NCI-H748 (cell line): ENCODE measurements at regions not wholly inside any gene's neighbourhood (a gene's known extent, or its start where the extent isn't known, plus 50 kb on each side); places are given as distances from the start of the nearest gene placed in this dataset.
"Not testable (repeated sequence)": the region's sequence is repeated elsewhere in the genome, so short reads cannot be mapped to it uniquely, and the experiment has no call there.

Experiments
- DNase-seq: peaks from one replicate; lab custom pipeline; 2025; ENCODE audit not compliant: unreplicated experiment; lab: John Stamatoyannopoulos, UW

DNA sequence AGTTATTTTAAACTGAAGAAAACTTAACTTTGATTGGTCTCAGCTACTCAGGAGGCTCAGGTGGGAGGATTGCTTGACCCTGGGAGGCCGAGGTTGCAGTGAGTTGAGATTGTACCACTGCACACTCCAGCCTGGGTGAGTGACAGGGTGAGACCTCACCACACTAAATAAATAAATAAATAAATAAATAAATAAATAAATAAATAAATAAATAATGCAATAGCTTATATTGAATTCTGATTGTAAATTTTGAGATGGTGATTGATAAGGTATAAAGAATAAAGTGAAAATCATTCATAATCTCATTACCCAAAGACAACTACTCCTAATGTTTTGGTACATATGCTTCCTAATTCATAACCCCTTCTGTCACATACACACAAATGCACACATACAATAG is 58.1 kb downstream of the TUBA3C start:
- no peak for DNase-seq

GRCh38 chr13:19117913-19118739 is 63.5 kb downstream of the TUBA3C start:
- peak; percentile 100 for DNase-seq

GRCh38 chr13:19109225-19109624 is 72.4 kb downstream of the TUBA3C start:
- peak; percentile 56 for DNase-seq

GRCh38 chr13:19103140-19103539 is 78.5 kb downstream of the TUBA3C start:
- DNase-seq, result no peak

DNA sequence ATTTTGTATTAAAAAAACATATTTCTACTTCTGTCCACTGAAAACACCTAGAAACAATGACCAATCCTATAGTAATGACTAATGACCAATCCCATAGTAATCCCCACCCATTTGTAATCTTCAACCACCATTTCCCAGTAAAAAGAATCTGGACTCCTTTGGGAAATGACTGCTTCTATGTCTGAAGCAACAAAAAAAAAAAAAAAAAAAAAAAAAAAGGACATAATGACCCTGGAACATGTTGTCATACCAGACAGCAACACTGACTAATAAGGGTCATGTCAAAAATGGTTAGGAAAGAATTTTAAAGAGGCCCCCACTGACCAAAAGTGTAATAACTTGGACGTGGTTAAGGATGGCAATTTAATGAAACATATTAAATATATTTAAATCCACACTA is 88.3 kb downstream of the TUBA3C start:
- DNase-seq, result no peak

GRCh38 chr13:19090495-19090894 is 91.1 kb downstream of the TUBA3C start:
- no peak for DNase-seq

- peak; percentile 25 for DNase-seq
These were observed 92.3 kb downstream of the TUBA3C start for GRCh38 chr13:19089315-19089714.

DNA sequence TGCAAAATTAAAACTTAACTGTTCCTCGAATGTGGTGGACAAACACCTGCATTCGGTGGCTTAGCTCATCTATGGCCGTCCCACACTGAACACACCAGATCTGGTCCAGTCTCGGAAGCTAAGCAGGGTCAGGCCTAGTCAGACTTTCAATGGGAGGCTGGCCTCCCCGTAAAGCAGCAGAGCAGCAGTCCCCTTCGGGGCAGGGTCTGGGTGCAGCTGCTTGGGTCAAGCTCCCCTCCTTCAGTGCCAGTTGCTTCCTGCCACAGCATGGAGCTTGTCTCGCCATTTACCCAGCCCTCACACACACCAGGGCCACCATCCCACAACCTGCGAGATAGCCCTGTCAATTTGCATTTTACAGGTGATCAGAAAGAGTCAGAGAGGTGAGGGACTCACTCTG is 93.2 kb downstream of the TUBA3C start:
- no peak for DNase-seq

- DNase-seq, result no peak
These were observed 95.7 kb downstream of the TUBA3C start for GRCh38 chr13:19085876-19086275.

DNA sequence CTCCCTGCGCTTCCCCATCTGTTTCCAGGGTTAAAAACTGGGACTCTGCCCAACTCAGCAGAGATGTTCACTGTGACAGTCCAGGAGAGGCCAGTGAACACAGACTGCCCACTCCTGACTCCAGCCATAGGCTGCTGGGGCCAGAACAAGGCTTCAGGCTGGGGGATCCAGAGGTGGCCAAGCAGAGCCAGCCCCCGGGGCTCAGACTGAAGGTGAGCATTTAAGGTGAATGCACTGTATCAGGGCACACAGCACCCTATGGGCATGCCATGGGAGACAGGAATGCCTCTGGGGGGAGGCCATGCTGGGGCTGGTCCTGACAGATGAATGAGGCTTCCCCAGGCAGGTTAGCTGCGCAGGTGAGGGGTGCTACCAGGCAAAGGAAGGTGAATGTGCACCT is 96.4 kb downstream of the TUBA3C start:
- no peak for DNase-seq

DNA sequence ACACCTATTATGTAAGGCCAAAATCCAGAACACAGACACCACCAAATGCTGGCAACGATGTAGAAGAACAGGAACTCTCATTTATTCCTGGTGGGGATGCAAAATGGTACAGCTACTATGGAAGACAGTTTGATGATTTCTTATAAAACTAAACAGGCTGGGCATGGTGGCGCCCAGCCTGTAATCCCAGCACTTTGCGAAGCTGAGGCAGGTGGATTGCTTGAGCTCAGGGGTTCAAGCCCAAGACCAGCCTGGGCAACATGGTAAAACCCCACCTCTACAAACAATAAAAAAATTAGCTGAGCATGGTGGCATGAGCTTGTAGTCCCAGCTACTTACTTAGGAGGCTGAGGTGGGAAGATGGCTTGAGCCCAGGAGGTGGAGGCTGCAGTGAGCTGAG is 98.3 kb downstream of the TUBA3C start:
- DNase-seq, result no peak

DNA sequence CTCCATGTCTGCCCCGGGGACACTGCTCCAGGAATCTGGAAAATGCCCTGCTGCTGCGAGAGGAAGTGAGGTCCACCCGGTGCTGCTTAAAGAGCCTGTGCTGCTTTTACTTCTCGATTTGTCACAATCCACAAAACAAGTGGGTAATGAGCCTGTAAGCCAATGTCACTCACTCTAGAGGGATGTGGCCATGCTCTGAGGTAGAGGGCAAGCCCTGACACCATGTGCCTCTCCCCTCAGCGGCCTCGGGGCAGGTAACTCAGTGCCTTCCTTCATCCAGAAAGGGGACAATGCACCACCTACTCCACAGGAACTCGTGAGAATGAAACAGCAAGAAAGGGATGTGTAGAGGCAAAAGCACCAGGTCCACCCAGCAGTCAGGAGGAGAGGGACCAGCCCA is 106.2 kb downstream of the TUBA3C start:
- DNase-seq, result no peak

DNA sequence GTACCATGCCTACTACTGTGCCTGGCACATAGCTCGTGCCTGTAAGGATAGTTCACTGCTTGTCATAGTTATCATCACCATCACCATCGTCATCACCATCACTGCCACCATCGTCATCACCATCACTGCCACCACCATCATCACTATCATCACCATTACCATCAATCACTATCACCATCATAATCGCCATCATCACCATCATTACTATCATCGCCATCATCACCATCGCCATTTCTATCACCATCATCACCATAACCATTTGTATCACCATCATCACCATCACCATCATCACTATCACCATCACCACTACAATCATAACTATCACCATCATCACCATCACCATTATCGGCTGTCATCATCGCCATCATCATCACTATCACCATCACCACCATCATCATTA is 107.1 kb downstream of the TUBA3C start:
- no peak for DNase-seq

DNA sequence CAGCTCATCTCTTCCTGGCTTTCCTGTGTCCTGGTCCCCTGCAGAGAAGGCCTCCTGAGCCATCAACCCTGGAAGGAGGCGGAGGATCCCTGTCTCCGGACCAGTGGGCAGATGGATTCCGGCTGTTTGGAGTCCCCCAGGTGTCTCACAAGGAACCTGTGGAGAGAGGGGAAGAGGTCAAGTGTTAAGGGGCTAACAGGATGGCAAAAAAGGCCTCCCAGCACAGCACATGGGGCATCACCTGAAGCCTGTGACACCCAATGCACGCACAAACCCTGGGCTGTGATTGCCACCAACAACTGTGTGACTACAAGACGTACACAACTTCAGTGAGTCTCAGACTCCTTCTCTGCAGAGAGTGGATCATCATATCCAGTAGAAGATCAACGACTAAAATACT is 107.5 kb downstream of the TUBA3C start:
- DNase-seq, result not testable (repeated sequence)

DNA sequence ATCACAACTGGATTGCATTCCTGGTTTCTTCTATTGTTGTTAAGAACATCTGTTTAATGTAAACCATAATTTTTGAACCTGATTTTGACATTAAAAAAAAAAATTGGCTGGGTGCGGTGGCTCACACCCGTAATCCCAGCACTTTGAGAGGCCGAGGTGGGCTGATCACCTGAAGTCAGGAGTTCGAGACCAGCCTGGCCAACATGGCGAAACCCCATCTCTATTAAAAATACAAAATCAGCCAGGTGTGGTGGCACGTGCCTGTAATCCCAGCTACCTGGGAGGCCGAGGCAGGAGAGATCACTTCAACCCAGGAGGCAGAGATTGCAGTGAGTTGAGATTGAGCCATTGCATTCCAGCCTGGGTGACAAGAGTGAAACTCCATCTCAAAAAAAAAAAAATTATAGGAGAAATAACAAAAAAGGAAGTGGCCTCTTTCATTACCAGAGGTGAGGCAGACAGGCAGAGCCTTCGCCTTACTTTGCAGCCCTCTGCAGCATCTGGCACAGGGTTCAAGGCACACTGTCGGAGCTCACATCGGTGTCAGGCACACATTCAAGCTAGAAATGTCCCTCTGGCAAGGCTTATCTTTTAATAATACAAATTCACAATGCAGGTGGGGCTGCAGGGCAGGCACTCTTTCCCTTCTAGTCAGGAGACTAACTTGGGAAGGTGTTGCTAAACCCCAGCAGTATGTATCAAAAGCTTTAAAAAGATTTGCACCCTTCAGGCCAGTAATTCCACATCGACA is 108.5 kb downstream of the TUBA3C start:
- not testable (repeated sequence) for DNase-seq

- DNase-seq, result no peak
These were observed 109.1 kb downstream of the TUBA3C start for GRCh38 chr13:19072543-19072942.

DNA sequence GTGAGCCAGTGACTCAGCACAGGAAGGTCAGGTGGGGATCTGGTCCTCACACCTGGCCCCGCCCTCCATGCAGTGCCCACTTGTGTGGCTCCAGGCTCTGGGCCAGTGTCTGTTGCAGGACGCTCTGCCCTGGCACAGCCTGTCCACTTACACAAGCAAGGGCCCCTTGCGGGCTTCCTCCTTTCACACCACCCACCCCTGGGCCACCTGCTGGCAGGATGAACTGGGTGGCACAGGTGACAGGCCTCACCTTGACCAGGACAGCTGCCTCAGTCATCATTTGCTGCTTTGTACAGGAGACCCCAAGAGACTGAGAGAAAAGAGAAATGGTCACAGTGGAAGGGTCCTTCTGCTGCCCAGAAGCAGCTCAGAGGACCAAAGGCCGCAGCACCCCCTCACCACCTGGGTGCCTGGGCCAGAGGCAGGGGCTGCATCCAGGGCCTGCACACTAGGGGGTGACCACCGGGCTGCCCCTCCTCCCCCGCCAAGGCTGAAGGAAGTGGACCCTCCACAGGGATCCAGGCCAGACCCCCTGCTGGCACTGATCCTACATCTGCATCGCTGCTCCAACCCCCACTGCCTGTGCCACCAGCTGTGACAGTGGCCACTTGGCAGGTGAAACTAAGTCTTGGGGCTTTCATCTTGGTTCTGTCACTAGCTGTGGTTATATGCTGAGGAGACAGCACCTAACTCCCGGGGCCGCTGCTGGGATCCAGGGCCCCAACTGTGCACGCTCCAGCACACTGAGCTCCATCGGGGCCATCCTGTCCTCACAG is 110.3 kb downstream of the TUBA3C start:
- DNase-seq, result no peak

- DNase-seq, result no peak
These were observed 111.3 kb downstream of the TUBA3C start for GRCh38 chr13:19070398-19070735.

GRCh38 chr13:19069684-19070397 is 111.8 kb downstream of the TUBA3C start:
- no peak for DNase-seq

- DNase-seq, result no peak
These were observed 112.9 kb downstream of the TUBA3C start for GRCh38 chr13:19068691-19069090.

- no peak for DNase-seq
These were observed 113.9 kb downstream of the TUBA3C start for GRCh38 chr13:19067767-19068166.
